Activated B cell treated with CpG ODN at 0.5 μM for 24 hours (primary cell): ENCODE measurements at regions not wholly inside any gene's neighbourhood (a gene's known extent, or its start where the extent isn't known, plus 50 kb on each side); places are given as distances from the start of the nearest gene placed in this dataset.

Experiments used
- ATAC-seq: fragments of 200-7000 bp; cut with Tn5 transposase; one replicate; pipeline ENCODE4 v1.10.0; 2021; ENCODE audit warnings: low read depth, mild to moderate bottlenecking, moderate library complexity
- CTCF ChIA-PET: fragments of 350-600 bp; sonication (Branson Sonifier 250); formaldehyde crosslinking; loops from one replicate; lab custom pipeline; 2021; ENCODE audit warnings: antibody characterized with exemption; lab: Charles Lee
- POLR2A ChIA-PET: fragments of 350-600 bp; sonication (Branson Sonifier 250); formaldehyde crosslinking; loops from one replicate; lab custom pipeline; 2021; ENCODE audit warnings: antibody characterized with exemption; lab: Charles Lee
- DNase-seq: peaks from one replicate; pipeline ENCODE4 v3.0.0; 2022
- H3K27ac Mint-ChIP-seq: one replicate; pipeline ENCODE4 v1.8.0; 2020; ENCODE audit warnings: mixed read lengths
- H3K27me3 Mint-ChIP-seq: one replicate; pipeline ENCODE4 v1.8.0; 2021; ENCODE audit warnings: mixed read lengths
- H3K36me3 Mint-ChIP-seq: one replicate; pipeline ENCODE4 v1.8.0; 2021; ENCODE audit warnings: low read depth, mixed read lengths
- H3K4me1 Mint-ChIP-seq: one replicate; pipeline ENCODE4 v1.8.0; 2021; ENCODE audit warnings: mixed read lengths
- H3K4me3 Mint-ChIP-seq: one replicate; pipeline ENCODE4 v1.8.0; 2020; ENCODE audit warnings: mild to moderate bottlenecking, mixed read lengths
- H3K9me3 Mint-ChIP-seq: one replicate; pipeline ENCODE4 v1.8.0; 2020; ENCODE audit warnings: mixed read lengths
- intact Hi-C: fragments of 100-400 bp; cut with micrococcal nuclease; formaldehyde crosslinking; loops from one replicate; pipeline ENCODE4 v1.15.1; 2024
- TF ChIP-seq, protein P1 (sequence below): fragments of 200-600 bp; IDR thresholded peaks from one replicate; pipeline ENCODE4 v1.8.0; 2022; ENCODE audit warnings: antibody characterized with exemption, mild to moderate bottlenecking

DNA sequence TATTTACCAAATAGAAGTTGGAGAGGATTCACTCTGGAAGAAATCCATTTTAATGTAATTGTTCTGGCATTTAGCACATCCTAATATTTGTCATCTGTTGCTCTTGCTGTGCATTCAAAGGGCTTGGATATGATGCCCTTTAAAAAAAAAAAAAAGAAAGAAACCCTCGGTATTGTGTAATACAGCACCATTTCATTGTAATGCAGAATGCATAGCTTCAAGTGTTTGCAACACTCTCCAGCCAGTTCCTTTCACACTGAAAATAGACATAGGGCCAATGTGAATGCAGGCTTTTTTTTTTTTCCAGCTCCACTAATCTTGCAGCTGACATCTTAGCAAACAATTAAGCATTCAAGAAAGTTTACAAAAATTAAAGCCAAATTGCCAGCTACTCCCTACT, 197.4 kb upstream of the POU3F2 start:
- H3K27ac Mint-ChIP-seq = no peak overlapping the region
- no peaks in the 10 kb centered on the region for H3K9me3 Mint-ChIP-seq
- ChIA-PET POLR2A (no interaction called here), CTCF (no interaction called here)
- no peaks in the 10 kb centered on the region for H3K27me3 Mint-ChIP-seq
- no peaks in the 10 kb centered on the region for H3K36me3 Mint-ChIP-seq
- no peak overlapping the region for H3K4me3 Mint-ChIP-seq
- DNase-seq (no peak), ATAC-seq (no peak)
- TF ChIP-seq, protein P1, sequence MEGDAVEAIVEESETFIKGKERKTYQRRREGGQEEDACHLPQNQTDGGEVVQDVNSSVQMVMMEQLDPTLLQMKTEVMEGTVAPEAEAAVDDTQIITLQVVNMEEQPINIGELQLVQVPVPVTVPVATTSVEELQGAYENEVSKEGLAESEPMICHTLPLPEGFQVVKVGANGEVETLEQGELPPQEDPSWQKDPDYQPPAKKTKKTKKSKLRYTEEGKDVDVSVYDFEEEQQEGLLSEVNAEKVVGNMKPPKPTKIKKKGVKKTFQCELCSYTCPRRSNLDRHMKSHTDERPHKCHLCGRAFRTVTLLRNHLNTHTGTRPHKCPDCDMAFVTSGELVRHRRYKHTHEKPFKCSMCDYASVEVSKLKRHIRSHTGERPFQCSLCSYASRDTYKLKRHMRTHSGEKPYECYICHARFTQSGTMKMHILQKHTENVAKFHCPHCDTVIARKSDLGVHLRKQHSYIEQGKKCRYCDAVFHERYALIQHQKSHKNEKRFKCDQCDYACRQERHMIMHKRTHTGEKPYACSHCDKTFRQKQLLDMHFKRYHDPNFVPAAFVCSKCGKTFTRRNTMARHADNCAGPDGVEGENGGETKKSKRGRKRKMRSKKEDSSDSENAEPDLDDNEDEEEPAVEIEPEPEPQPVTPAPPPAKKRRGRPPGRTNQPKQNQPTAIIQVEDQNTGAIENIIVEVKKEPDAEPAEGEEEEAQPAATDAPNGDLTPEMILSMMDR = no peak
- intact Hi-C loops = no loop called here
- H3K4me1 Mint-ChIP-seq = no peaks in the 10 kb centered on the region

DNA sequence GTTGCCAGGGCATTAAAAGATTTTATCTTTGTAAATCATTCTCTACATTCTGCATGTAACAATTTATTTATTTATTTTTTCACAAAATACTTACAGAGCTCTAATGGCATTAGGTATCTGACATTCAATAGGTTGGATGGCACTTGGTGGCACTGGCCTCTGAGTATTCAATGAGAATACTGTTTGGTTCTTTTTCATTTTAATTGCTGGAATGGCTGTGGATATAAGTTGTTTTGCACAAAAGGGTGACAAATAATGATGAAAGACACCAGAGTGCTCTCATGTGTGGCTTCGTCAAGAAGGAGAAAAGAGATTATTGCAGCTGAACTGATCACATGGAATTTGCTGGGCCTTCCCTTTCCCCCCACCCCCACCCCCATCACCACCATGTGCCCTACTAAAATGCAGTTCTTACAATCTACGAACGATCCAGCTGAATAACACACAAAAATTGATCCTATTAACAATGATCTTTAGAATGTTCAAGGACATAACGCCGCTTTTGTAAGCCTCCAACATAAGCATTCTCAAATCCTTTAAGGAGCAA, 195.2 kb upstream of the POU3F2 start:
- CTCF ChIA-PET = no interaction called here
- intact Hi-C loops = no loop called here
- POLR2A ChIA-PET = no interaction called here

DNA sequence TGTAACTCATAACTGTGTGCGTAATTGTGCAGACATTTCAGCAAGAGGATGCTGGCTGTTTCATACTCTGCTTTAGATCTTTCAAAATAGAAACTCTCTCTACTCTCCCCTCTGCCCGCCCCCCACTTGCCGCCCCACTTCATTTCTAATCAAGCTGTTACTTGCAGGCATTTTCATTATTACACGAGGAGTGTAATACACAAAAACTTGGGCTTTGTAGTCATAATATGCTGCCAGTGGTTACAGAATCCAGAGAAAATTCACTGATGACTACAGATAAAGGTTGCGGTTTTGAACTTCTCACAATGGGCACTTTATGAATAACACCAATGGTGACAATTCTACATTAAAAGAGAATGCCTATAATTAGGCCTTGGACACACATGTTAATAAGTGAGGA, 194.0 kb upstream of the POU3F2 start:
- ChIA-PET POLR2A (no interaction called here), CTCF (no interaction called here)
- TF ChIP-seq, protein P1 = no peak
- H3K4me3 Mint-ChIP-seq = no peak overlapping the region
- no peaks in the 10 kb centered on the region for H3K4me1 Mint-ChIP-seq
- H3K27ac Mint-ChIP-seq = no peak overlapping the region
- no peaks in the 10 kb centered on the region for H3K27me3 Mint-ChIP-seq
- H3K9me3 Mint-ChIP-seq = no peaks in the 10 kb centered on the region
- no peak for ATAC-seq
- no peak for DNase-seq
- H3K36me3 Mint-ChIP-seq = no peaks in the 10 kb centered on the region
- intact Hi-C loops = no loop called here

More for the DNA sequence above, 195.2 kb upstream of the POU3F2 start:
- TF ChIP-seq, protein P1 = no peak
- no peaks in the 10 kb centered on the region for H3K4me1 Mint-ChIP-seq
- no peaks in the 10 kb centered on the region for H3K9me3 Mint-ChIP-seq
- H3K4me3 Mint-ChIP-seq = no peak overlapping the region
- H3K27me3 Mint-ChIP-seq = no peaks in the 10 kb centered on the region
- H3K27ac Mint-ChIP-seq = no peak overlapping the region
- no peak for DNase-seq
- no peak for ATAC-seq
- no peaks in the 10 kb centered on the region for H3K36me3 Mint-ChIP-seq

DNA sequence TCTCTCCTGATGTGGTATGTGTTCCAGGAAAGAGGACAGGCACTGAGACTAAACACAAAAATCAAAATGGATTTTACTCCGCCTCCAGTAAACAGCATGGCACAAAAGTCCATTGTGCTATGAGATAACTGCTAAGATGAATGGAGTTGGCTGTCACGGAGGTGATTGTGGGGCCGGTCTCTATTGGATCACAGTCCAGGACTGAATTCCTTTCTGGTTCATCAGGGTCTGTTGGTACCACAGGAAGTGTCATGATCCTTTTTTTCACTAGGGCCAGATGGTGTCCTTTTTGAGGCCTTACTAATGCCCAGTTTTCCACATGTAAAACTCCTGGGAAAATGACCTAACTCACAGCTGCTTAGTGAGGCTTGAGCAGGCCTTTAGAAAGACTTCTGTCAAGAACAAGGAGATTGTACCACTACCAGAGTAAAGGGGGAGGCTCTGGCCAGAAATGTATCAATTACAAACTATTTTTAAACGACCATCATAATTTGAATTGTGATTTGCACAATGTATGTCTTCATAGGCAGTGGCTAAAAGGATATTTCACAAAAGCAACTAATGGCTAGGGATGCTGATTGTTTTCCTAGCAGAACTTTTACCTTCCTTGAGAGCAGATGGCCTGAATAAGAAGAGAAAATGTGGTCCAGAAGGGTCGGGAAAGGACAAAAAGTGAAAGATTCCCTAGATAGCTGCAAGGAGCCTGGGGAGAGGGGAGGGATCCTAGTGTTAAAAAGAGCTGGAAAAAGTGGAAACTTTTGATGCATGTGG, 192.2 kb upstream of the POU3F2 start:
- ChIA-PET POLR2A (no interaction called here), CTCF (no interaction called here)
- no peak overlapping the region for H3K4me3 Mint-ChIP-seq

DNA sequence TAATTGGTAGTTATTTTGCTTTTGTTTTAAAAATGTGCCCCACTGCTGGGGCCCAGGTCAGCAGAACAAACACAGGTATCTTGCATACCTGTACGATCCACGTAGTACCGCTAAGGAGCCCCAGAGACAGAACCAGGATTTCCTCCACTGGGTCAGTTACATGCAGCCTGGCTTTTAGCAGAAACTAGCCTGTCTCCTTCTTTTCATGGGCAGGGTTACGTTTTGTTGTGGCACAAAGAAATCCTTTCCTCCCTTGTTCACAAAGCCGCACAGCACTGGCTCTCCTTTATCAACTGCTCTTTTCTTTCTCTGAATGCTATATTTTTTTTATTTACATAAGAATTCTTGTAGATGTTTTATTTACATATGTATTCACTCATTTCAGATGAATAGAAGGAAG, 190.3 kb upstream of the POU3F2 start:
- CTCF ChIA-PET = no interaction called here
- intact Hi-C loops = no loop called here
- no peak for ATAC-seq

More for the DNA sequence above, 192.2 kb upstream of the POU3F2 start:
- no peak for ATAC-seq
- intact Hi-C loops = no loop called here
- H3K4me1 Mint-ChIP-seq = no peaks in the 10 kb centered on the region
- TF ChIP-seq, protein P1 = no peak
- no peaks in the 10 kb centered on the region for H3K9me3 Mint-ChIP-seq
- H3K36me3 Mint-ChIP-seq = no peaks in the 10 kb centered on the region
- no peak overlapping the region for H3K27ac Mint-ChIP-seq
- no peak for DNase-seq
- H3K27me3 Mint-ChIP-seq = no peaks in the 10 kb centered on the region

More for the DNA sequence above, 190.3 kb upstream of the POU3F2 start:
- Mint-ChIP-seq H3K27me3 (no peaks in the 10 kb centered on the region), H3K9me3 (no peaks in the 10 kb centered on the region), H3K4me1 (no peaks in the 10 kb centered on the region), H3K4me3 (no peak overlapping the region), H3K36me3 (no peaks in the 10 kb centered on the region), H3K27ac (no peak overlapping the region)
- no peak for DNase-seq
- POLR2A ChIA-PET = no interaction called here
- TF ChIP-seq, protein P1 = no peak
